ENCODE measurements at regions not wholly inside any gene's neighbourhood (a gene's known extent, or its start where the extent isn't known, plus 50 kb on each side); places are given as distances from the start of the nearest gene placed in this dataset.

DNA sequence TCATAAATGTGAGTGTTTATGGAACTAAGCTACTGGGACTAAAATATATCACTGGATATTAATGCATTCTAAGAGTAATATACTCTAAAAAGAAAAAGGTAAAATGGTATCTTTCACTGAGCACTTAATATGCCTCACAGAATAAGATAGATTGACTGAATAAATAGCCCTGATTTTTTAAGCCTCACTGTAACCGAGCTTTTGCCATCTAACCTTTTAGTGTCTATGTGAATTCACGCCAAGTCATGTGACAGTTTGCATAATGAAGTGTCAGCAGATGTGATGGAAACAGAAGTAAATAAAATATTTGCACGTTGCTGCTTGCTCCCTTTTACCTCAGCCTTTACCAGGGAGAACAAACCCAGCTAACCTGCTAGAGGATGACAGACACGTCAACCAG is 119.7 kb upstream of the NWD2 start:
- DNase-seq = no peak

DNA sequence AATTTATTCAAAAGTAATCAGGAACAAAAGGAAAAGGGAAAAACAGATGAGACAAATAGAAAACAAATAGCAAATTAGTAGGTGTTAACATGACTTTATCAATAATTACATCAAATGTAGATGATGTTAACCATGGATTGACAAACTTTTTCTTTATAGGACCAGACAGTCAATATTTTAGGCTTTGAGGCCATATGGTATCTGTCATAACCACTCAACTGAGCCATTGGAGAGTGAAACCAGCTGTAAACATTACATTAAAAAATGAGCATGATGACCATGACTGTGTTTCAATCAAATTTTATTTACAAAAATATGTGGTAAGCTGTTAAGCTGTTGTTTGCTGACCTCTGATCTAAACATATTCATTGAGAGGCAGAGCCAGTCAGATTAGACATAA is 118.5 kb upstream of the NWD2 start:
- no peak for DNase-seq

- no peak for DNase-seq
Measured at GRCh38 chr4:37130465-37130864, 114.1 kb upstream of the NWD2 start.

DNA sequence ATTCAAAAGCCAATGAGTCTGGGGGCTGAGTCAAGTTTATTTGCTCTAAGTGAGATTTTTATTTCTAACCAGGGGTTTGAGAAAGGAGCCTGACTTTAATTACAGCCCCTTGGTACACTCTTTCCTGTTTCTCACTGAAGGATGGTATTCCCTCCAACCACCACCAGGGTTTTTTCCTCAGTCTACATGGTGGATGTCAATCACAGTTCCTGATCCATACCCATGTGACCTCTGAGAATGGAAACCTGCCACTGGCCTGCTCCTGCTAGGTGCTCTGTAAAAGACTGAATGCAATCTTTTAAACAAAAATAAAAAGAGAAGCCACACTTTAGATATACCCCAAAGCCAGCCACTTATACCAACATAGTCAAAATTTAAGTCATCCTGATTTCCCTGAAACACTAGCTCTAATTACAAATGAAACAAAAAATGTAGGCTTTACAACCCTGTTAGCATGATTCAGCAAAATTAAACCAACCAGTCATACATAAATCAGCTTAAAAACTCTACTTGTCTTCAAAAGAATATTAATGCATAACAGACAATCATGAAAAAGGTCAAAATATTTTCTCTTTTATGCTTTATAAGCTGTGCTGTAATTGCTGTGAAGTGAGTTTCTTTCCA is 112.1 kb upstream of the NWD2 start:
- DNase-seq = no peak

- DNase-seq = no peak
Measured at GRCh38 chr4:37132975-37133360, 111.6 kb upstream of the NWD2 start.

DNA sequence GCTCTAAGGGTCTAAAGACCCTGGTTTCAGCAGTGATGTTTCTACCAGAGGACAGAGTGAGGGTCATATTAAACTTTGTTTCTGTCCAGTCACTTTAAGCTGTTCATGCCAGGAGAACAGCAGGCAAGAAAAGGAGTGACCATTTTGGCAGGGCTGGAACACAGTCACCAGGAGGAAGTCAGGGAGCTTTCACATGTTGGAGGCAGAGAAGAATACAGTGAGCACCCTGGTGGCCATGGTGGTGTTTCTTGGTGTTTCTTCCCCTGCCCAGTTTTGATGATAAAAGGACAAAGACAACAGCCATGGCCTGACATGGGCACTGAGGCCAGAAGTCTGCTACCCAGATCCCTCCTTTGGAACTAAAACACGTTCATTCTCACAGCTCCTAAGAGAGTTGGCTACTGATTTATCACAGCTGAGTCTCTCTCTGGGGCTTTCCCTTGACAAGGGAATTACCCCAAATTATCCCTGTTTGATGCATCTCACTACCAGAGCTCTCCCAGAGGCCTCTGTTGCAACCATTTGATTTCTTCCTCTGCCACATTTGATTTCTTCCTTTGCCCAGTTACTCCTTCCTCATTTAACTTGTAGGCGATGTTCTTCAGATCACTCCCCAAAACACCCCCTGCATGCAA is 106.4 kb upstream of the NWD2 start:
- DNase-seq = no peak

DNA sequence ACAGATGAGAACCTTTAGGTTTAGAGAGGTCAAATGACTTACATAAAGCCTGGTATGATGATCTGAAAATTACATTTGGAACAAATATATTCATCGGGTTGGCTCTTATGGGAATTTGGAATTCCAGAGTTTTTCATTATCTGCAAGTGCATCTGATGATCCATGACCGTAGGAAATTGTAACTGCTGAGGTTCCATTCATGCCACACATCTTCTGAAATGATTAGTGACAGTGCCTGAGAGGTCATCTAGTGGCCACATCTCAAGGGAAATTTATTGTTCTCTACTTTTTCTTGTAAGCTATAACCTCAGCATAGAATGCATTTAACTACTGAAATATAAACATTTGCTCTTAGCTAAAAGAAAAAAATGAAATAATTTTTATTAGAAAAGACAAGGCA is 105.8 kb upstream of the NWD2 start:
- DNase-seq = no peak

DNA sequence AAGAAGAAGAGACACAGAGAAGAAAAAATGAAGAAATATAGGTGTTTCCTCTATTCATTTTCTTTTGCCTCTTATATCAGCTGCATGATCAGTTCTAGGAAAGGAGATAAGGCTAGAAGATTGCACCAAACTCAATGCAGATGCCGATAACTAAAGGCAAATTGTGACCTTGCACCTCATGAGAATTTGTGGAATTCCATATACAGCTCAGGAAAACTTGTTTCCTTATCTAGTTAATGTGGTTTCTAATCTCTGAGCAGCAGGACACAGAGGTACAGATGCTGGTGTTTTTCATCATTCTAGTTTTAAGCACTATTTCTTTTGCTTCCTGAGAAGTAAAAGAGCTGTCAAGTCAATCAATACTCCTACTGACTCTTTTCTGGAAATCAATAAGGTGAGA is 104.6 kb upstream of the NWD2 start:
- no peak for DNase-seq

DNA sequence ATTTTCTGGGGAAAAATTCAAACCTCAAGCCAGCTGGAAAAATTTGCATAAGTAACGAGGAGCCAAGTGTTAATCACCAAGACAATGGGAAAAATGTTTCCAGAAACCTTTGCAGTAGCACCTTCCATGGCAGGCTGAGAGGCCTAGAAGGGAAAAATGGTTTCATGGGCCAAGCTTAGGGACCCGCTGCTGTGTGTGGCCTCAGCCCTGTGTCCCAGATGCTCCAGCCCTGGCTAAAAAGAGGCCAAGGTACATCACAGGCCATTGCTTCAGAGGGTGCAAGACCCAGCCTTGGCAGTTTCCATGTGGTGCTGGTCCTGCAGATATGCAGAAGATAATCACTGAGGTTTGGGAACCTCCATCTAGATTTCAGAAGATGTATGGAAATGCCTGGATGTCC is 98.3 kb upstream of the NWD2 start:
- no peak for DNase-seq

DNA sequence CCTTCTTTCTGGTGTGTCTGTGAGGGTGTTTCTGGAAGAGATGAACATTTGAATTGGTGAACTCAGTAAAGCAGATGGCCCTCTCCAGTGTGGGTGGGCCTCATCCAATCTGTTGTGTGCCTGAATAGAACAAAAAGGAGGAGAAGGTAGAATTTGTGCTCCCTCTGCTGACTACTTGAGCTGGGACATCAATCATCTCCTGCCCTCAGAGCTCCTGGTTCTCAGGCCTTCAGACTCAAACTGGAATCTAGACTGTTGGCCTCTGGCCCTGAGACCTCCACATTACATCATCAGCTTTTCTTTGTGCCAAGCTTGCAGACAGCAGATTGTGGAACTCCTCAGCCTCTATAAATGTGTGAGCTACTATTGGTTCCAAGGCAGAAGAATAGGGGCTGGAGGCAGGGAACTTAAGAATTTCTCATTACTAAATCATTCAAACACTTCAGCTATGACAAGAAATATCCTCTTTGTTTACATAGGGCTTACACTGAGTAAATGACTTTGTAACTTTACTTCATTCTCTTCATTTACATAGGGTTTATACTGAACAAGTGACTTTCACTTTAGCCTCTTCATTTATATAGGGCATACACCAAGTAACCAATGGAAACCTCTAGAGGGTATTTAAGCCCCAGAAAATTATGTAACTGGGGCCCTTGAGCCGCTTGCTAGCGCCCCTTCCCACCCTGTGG is 86.9 kb upstream of the NWD2 start:
- DNase-seq = peak in 1 of 3 experiments; percentile 6

DNA sequence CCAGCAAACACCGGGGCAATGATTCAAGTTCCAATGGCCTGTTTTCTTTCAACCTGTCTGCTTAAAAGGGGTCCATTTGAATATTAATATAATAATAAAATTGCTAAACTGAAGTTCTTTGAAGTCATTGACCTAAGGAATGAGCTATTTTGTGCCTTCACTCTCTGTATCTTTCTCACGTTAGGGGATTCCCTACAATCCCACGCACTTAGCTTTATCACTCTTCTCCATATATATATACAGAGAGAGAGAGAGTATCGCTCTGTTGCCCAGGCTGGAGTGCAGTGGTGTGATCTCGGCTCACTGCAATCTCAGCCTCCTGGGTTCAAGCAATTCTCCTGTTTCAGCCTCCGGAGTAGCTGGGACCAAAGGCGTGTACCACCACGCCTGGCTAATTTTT is 83.9 kb upstream of the NWD2 start:
- DNase-seq = no peak

DNA sequence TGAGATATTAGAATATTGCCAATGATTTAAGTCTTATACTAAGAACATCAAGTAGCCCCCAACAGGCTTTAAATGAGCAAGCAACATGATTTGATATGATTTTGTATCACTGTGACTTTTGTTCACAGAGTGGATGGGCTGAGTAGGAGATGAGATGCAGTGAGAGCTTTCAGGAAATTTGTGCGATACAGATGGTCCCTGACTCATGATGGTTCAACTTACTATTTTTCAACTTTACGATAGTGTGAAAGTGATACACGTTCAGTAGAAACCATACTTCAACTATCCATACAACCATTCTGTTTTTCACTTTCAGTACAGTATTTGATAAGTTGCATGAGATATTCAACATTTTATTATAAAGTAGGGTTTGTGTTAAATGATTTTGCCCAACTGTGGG is 78.7 kb upstream of the NWD2 start:
- no peak for DNase-seq

- no peak for DNase-seq
Measured at GRCh38 chr4:37169956-37170355, 74.6 kb upstream of the NWD2 start.

- no peak for DNase-seq
Measured at GRCh38 chr4:37188100-37188499, 56.4 kb upstream of the NWD2 start.
